HG03378 (cell line): ENCODE measurements at regions not wholly inside any gene's neighbourhood (a gene's known extent, or its start where the extent isn't known, plus 50 kb on each side); places are given as distances from the start of the nearest gene placed in this dataset.
"Not testable (repeated sequence)": the region's sequence is repeated elsewhere in the genome, so short reads cannot be mapped to it uniquely, and the experiment has no call there.

ENCODE experiments used
- ATAC-seq: cut with Tn5 transposase; IDR thresholded peaks from one replicate; pipeline ENCODE4 v1.9.1; 2021; ENCODE audit warnings: mild to moderate bottlenecking, moderate library complexity; ENCODE audit not compliant: unreplicated experiment

- no peak for ATAC-seq
These were observed 149.7 kb upstream of the TMEM170B start for GRCh38 chr6:11387707-11388430.

GRCh38 chr6:11386726-11387125 is 150.8 kb upstream of the TMEM170B start:
- ATAC-seq = no peak

- peak; percentile 70 for ATAC-seq
These were observed 151.2 kb upstream of the TMEM170B start for GRCh38 chr6:11386323-11386722.

- ATAC-seq = no peak
These were observed 152.3 kb upstream of the NEDD9 start for GRCh38 chr6:11384531-11385309.

- ATAC-seq = peak; percentile 87
These were observed 149.5 kb upstream of the NEDD9 start for GRCh38 chr6:11381801-11382513.

GRCh38 chr6:11380969-11381744 is 148.7 kb upstream of the NEDD9 start:
- no peak for ATAC-seq

- no peak for ATAC-seq
These were observed 148.1 kb upstream of the NEDD9 start for GRCh38 chr6:11380549-11380948.

- ATAC-seq = no peak
These were observed 147.3 kb upstream of the NEDD9 start for GRCh38 chr6:11379805-11380204.

GRCh38 chr6:11378639-11379038 is 146.2 kb upstream of the NEDD9 start:
- no peak for ATAC-seq

- ATAC-seq = peak; percentile 96
These were observed 141.9 kb upstream of the NEDD9 start for GRCh38 chr6:11374036-11375010.

- ATAC-seq = no peak
These were observed 140.7 kb upstream of the NEDD9 start for GRCh38 chr6:11373208-11373607.

GRCh38 chr6:11372186-11372790 is 139.8 kb upstream of the NEDD9 start:
- ATAC-seq = not testable (repeated sequence)

GRCh38 chr6:11370191-11371018 is 137.9 kb upstream of the NEDD9 start:
- ATAC-seq = no peak

GRCh38 chr6:11368760-11369159 is 136.3 kb upstream of the NEDD9 start:
- peak; percentile 38 for ATAC-seq

- no peak for ATAC-seq
These were observed 135.8 kb upstream of the NEDD9 start for GRCh38 chr6:11368264-11368663.

- ATAC-seq = no peak
These were observed 135.3 kb upstream of the NEDD9 start for GRCh38 chr6:11367638-11368199.

- no peak for ATAC-seq
These were observed 134.6 kb upstream of the NEDD9 start for GRCh38 chr6:11366934-11367637.
